ENCODE measurements at regions not wholly inside any gene's neighbourhood (a gene's known extent, or its start where the extent isn't known, plus 50 kb on each side); places are given as distances from the start of the nearest gene placed in this dataset.

GRCh38 chr17:71845337-71845736, 275.5 kb upstream of the SOX9 start:
- Histone ChIP-seq H3K27me3 (no peaks in the 10 kb centered on the region), H3K36me3 (no peaks in the 10 kb centered on the region), H3K4me3 (no peak overlapping the region), H3K9me3 (no peaks in the 10 kb centered on the region), H3K27ac (no peak overlapping the region), H3K4me1 (no peaks in the 10 kb centered on the region)
- no peak for DNase-seq (ENCODE audit: low spot score in 2 of 2)
- TF ChIP-seq, protein P1, sequence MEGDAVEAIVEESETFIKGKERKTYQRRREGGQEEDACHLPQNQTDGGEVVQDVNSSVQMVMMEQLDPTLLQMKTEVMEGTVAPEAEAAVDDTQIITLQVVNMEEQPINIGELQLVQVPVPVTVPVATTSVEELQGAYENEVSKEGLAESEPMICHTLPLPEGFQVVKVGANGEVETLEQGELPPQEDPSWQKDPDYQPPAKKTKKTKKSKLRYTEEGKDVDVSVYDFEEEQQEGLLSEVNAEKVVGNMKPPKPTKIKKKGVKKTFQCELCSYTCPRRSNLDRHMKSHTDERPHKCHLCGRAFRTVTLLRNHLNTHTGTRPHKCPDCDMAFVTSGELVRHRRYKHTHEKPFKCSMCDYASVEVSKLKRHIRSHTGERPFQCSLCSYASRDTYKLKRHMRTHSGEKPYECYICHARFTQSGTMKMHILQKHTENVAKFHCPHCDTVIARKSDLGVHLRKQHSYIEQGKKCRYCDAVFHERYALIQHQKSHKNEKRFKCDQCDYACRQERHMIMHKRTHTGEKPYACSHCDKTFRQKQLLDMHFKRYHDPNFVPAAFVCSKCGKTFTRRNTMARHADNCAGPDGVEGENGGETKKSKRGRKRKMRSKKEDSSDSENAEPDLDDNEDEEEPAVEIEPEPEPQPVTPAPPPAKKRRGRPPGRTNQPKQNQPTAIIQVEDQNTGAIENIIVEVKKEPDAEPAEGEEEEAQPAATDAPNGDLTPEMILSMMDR (IDR thresholded peaks at IDR 0.05): no peak
- intact Hi-C loops (cut with DNase I): no loop called here

DNA sequence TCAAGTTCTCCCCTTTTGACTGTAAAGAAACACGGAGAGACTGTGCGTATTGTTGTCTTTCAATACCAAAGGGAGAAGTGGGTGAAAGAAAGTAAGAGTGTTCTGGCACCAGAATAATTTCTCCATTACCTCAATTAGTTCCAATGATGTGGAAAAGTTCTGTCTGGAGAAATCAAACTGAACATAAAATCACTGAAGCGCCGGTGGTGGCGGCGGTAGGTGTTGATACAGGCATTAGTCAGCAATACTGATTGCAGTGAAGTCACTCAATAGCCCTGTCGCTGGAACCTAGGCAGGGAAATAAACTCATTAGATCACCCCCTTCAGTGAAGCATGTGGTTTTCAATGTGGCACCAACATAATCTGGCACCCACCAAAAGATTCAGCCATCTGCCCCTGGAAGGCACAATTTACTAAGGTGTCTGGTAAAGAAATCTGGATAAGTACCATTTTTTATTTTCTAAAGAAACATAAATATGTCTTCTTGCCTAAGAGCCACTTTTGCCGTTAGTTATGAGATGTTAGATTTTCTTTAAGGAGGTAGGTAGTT, 274.2 kb upstream of the SOX9 start:
- H3K27me3 ChIP-seq: no peaks in the 10 kb centered on the region
- H3K9me3 ChIP-seq: no peaks in the 10 kb centered on the region
- DNase-seq (ENCODE audit: low spot score in 2 of 2): no peak
- H3K27ac ChIP-seq: no peak overlapping the region
- H3K36me3 ChIP-seq: no peaks in the 10 kb centered on the region
- TF ChIP-seq, protein P1 (IDR thresholded peaks at IDR 0.05): no peak
- intact Hi-C loops (cut with DNase I): no loop called here
- H3K4me1 ChIP-seq: no peaks in the 10 kb centered on the region
- H3K4me3 ChIP-seq: no peak overlapping the region

DNA sequence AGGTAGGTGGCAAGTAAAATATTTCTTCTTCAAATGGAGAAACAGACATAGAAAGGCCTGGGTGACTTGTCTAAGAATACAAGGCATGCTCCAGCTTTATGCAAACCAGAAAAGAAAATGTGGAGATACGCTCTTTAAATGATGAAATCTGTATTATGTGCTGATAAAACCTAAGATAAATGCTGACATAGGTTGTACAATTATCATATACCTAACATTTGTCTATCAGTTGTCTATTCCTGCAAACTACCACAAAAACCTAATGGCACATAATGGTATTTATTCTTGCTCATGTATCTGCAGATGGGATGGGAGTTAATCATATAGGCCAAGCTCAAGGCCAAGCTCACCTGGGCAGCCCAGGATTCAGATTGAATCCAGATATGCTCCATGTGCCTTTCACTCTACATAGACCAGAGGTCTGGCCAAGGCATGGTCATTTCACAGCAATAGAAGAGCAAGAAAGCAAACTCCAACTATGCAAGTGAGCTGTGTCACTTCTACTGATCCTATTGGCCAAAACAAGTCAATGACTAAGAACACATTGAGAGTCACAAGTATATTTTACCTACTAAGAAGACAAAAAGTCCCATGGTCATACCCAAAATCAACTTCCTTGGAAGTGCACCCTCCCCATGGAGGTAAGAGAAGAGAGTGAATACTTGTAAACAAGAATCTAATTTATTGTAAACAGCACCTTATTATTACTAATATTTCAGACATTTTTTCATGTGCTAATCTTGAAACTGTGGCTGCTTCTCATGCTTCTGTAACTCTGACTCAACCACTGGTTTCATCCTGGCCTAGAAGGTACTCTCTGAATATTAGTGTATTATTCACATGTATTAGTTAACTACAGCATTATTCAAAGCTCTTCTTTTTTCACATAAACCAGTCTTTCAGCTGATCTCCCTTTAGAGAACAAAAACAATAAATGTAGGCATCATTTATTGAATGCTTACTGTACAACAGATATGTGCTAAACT, 270.7 kb upstream of the SOX9 start:
- DNase-seq (ENCODE audit: low spot score in 2 of 2): no peak
- H3K4me1 ChIP-seq: no peaks in the 10 kb centered on the region
- H3K36me3 ChIP-seq: no peaks in the 10 kb centered on the region
- H3K4me3 ChIP-seq: no peak overlapping the region
- no peak overlapping the region for H3K27ac ChIP-seq
- intact Hi-C loops (cut with DNase I): no loop called here
- no peaks in the 10 kb centered on the region for H3K9me3 ChIP-seq
- TF ChIP-seq, protein P1 (IDR thresholded peaks at IDR 0.05): no peak
- H3K27me3 ChIP-seq: no peaks in the 10 kb centered on the region

- DNase-seq (ENCODE audit: low spot score in 2 of 2): no peak
- TF ChIP-seq, protein P1 (IDR thresholded peaks at IDR 0.05): no peak
- Histone ChIP-seq H3K4me1 (no peaks in the 10 kb centered on the region), H3K9me3 (no peaks in the 10 kb centered on the region), H3K27ac (no peak overlapping the region), H3K4me3 (no peak overlapping the region), H3K36me3 (no peaks in the 10 kb centered on the region), H3K27me3 (no peaks in the 10 kb centered on the region)
- intact Hi-C loops (cut with DNase I): no loop called here
Observed at GRCh38 chr17:71850812-71851211, 270.0 kb upstream of the SOX9 start.

GRCh38 chr17:71855010-71855409, 265.8 kb upstream of the SOX9 start:
- intact Hi-C loops (cut with DNase I): no loop called here
- no peak overlapping the region for H3K4me3 ChIP-seq
- TF ChIP-seq, protein P1 (IDR thresholded peaks at IDR 0.05): no peak
- H3K36me3 ChIP-seq: no peaks in the 10 kb centered on the region
- no peaks in the 10 kb centered on the region for H3K9me3 ChIP-seq
- DNase-seq (ENCODE audit: low spot score in 2 of 2): no peak
- H3K4me1 ChIP-seq: no peaks in the 10 kb centered on the region
- no peaks in the 10 kb centered on the region for H3K27me3 ChIP-seq
- no peak overlapping the region for H3K27ac ChIP-seq
